GM12878 (cell line): ENCODE measurements at regions not wholly inside any gene's neighbourhood (a gene's known extent, or its start where the extent isn't known, plus 50 kb on each side); places are given as distances from the start of the nearest gene placed in this dataset.

Experiments used
- ASH2L ChIP-seq: fragments of 300-600, 200-600 bp; sonication (generic); IDR thresholded peaks from 2 replicates; pipeline ENCODE4 v1.6.1; 2017; ENCODE audit warnings: low read depth, mild to moderate bottlenecking, borderline replicate concordance
- BCL11A ChIP-seq: IDR thresholded peaks from 2 replicates; pipeline ENCODE4 v1.6.1; 2011; ENCODE audit warnings: low read depth, low read length
- CTCF ChIP-seq, 3 experiments: IDR thresholded peaks in 2 of 3; conservative IDR thresholded peaks in 1 of 3; 2 replicates each; pipeline ENCODE4 v1.5.1; 2011; ENCODE audit warnings: low read depth in 3 of 3, low read length in 3 of 3, mild to moderate bottlenecking in 3 of 3, control low read depth in 2 of 3, moderate library complexity in 2 of 3, inconsistent platforms in 1 of 3, mixed read lengths in 1 of 3; ENCODE audit not compliant: control insufficient read depth in 2 of 3, insufficient read depth in 1 of 3; ENCODE audit errors: extremely low read depth in 1 of 3
- E2F8 ChIP-seq: fragments of 450-650 bp; IDR thresholded peaks from 2 replicates; pipeline ENCODE4 v1.6.1; 2018; ENCODE audit warnings: mild to moderate bottlenecking, low read depth, moderate library complexity; ENCODE audit not compliant: partially characterized antibody
- EZH2 ChIP-seq: IDR thresholded peaks from 2 replicates; pipeline ENCODE4 v1.6.1; 2012; ENCODE audit warnings: low read depth, mild to moderate bottlenecking, control low read depth, inconsistent platforms, low read length, borderline replicate concordance; ENCODE audit not compliant: control insufficient read depth
- HDAC6 ChIP-seq: fragments of 200-600 bp; sonication (generic); IDR thresholded peaks from one replicate; pipeline ENCODE4 v1.8.0; 2017; ENCODE audit warnings: antibody characterized with exemption; ENCODE audit not compliant: unreplicated experiment
- IKZF2 ChIP-seq, 2 experiments: fragments of 450-650 bp; IDR thresholded peaks; 2 replicates each; pipeline ENCODE4 v1.6.1; 2017; ENCODE audit warnings: mild to moderate bottlenecking in 2 of 2, moderate library complexity in 2 of 2
- JUNB ChIP-seq: IDR thresholded peaks from 2 replicates; pipeline ENCODE4 v1.6.1; 2016; ENCODE audit warnings: antibody characterized with exemption, mild to moderate bottlenecking
- JUND ChIP-seq: IDR thresholded peaks from 2 replicates; pipeline ENCODE4 v1.6.1; 2012; ENCODE audit warnings: low read depth, mild to moderate bottlenecking, low read length, improper control_type of control experiment, moderate library complexity
- KAT2A ChIP-seq: conservative IDR thresholded peaks from 2 replicates; pipeline ENCODE4 v1.6.1; 2011; ENCODE audit warnings: low read depth, low read length; ENCODE audit not compliant: control insufficient read depth
- NR2F1 ChIP-seq: fragments of 450-650 bp; conservative IDR thresholded peaks from 2 replicates; pipeline ENCODE4 v1.6.1; 2017; ENCODE audit warnings: mild to moderate bottlenecking
- POLR2A ChIP-seq: IDR thresholded peaks from 2 replicates; pipeline ENCODE4 v1.6.1; 2011; ENCODE audit warnings: low read depth, mild to moderate bottlenecking, low read length
- RAD21 ChIP-seq: IDR thresholded peaks from 2 replicates; pipeline ENCODE4 v1.6.1; 2011; ENCODE audit warnings: mild to moderate bottlenecking, low read depth, low read length, moderate library complexity; ENCODE audit not compliant: insufficient read depth
- RB1 ChIP-seq: fragments of 450-650 bp; formaldehyde crosslinking; IDR thresholded peaks from 2 replicates; pipeline ENCODE4 v1.6.1; 2017; ENCODE audit warnings: mild to moderate bottlenecking, borderline replicate concordance
- SREBF1 ChIP-seq: IDR thresholded peaks from 2 replicates; pipeline ENCODE4 v1.6.1; 2012; ENCODE audit warnings: mild to moderate bottlenecking, low read length
- TBL1XR1 ChIP-seq: IDR thresholded peaks from 2 replicates; pipeline ENCODE4 v1.6.1; 2012; ENCODE audit warnings: low read depth, low read length, improper control_type of control experiment
- YBX1 ChIP-seq: fragments of 450-650 bp; IDR thresholded peaks from 2 replicates; pipeline ENCODE4 v1.6.1; 2016; ENCODE audit warnings: antibody characterized with exemption
- ZBED1 ChIP-seq: IDR thresholded peaks from 2 replicates; pipeline ENCODE4 v1.6.1; 2016; ENCODE audit warnings: borderline replicate concordance
- ZNF217 ChIP-seq: fragments of 450-650 bp; IDR thresholded peaks from 2 replicates; pipeline ENCODE4 v1.6.1; 2017; ENCODE audit warnings: antibody characterized with exemption, mild to moderate bottlenecking
- ZNF274 ChIP-seq: IDR thresholded peaks from one replicate; pipeline ENCODE4 v1.8.0; 2011; ENCODE audit not compliant: insufficient read length, insufficient read depth
- ZNF384 ChIP-seq: IDR thresholded peaks from 2 replicates; pipeline ENCODE4 v1.6.1; 2012; ENCODE audit warnings: low read depth, mild to moderate bottlenecking, low read length, improper control_type of control experiment, borderline replicate concordance
- TF ChIP-seq, protein P1 (sequence below): fragments of 450-650 bp; IDR thresholded peaks from 2 replicates; pipeline ENCODE4 v1.6.1; 2017; ENCODE audit warnings: mild to moderate bottlenecking
- TF ChIP-seq, protein P2 (sequence below): IDR thresholded peaks from 2 replicates; pipeline ENCODE4 v1.6.1; 2012; ENCODE audit warnings: low read depth, low read length, improper control_type of control experiment
- TF ChIP-seq, protein P3 (sequence below): fragments of 450-650 bp; IDR thresholded peaks from 2 replicates; pipeline ENCODE4 v1.6.1; 2014; ENCODE audit warnings: mild to moderate bottlenecking

DNA sequence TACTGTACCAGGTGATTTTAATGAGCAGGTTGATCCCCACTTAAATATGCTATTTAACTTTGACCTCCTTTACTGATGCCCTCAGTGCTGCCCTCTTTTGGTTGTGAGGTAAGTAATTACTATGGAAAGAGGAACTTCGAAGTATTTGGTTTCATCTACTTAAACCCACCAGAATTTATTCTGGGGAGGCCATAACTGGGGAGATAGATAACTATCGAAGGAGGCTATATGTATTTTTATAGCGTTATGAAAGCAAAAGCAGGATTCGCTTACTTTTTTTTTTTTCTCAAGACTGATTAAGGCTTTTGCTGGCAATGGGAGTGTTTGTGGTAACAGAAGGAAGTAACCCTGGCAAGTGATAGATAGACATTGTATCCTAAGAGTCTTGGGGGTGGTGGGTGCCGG is 168.9 kb upstream of the CENPW start (continued):
- TF ChIP-seq, protein P1, sequence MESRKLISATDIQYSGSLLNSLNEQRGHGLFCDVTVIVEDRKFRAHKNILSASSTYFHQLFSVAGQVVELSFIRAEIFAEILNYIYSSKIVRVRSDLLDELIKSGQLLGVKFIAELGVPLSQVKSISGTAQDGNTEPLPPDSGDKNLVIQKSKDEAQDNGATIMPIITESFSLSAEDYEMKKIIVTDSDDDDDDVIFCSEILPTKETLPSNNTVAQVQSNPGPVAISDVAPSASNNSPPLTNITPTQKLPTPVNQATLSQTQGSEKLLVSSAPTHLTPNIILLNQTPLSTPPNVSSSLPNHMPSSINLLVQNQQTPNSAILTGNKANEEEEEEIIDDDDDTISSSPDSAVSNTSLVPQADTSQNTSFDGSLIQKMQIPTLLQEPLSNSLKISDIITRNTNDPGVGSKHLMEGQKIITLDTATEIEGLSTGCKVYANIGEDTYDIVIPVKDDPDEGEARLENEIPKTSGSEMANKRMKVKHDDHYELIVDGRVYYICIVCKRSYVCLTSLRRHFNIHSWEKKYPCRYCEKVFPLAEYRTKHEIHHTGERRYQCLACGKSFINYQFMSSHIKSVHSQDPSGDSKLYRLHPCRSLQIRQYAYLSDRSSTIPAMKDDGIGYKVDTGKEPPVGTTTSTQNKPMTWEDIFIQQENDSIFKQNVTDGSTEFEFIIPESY = no peak
- TF ChIP-seq RB1 (no peak), ZBED1 (no peak), TBL1XR1 (no peak), RAD21 (peak; percentile 42), POLR2A (no peak), ZNF274 (no peak), ZNF217 (0 out of 2 replicates have a peak, but pooled peaks have one; percentile 17), HDAC6 (no peak), CTCF (IDR thresholded peaks at IDR 0.05 in 2 of 3, conservative IDR thresholded peaks at IDR 0.05 in 1 of 3; ENCODE audit: control insufficient read depth in 2 of 3, extremely low read depth in 1 of 3, insufficient read depth in 1 of 3, low read depth in 3 of 3, low read length in 3 of 3) (peak; percentile 44 to 57 (median 45)), JUNB (no peak), E2F8 (no peak), JUND (no peak), SREBF1 (no peak), IKZF2 (IDR thresholded peaks at IDR 0.05) (0 out of 4 replicates have a peak, but pooled peaks of 1 of the 2 experiments have one; percentile 17), YBX1 (no peak), ZNF384 (peak; percentile 53; the same call in 1 of the 2 replicates), ASH2L (no peak), EZH2 (no peak), KAT2A (no peak), BCL11A (no peak), NR2F1 (peak; percentile 36; the same call in 1 of the 2 replicates)
- TF ChIP-seq, protein P2, sequence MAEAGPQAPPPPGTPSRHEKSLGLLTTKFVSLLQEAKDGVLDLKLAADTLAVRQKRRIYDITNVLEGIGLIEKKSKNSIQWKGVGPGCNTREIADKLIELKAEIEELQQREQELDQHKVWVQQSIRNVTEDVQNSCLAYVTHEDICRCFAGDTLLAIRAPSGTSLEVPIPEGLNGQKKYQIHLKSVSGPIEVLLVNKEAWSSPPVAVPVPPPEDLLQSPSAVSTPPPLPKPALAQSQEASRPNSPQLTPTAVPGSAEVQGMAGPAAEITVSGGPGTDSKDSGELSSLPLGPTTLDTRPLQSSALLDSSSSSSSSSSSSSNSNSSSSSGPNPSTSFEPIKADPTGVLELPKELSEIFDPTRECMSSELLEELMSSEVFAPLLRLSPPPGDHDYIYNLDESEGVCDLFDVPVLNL = no peak
- TF ChIP-seq, protein P3, sequence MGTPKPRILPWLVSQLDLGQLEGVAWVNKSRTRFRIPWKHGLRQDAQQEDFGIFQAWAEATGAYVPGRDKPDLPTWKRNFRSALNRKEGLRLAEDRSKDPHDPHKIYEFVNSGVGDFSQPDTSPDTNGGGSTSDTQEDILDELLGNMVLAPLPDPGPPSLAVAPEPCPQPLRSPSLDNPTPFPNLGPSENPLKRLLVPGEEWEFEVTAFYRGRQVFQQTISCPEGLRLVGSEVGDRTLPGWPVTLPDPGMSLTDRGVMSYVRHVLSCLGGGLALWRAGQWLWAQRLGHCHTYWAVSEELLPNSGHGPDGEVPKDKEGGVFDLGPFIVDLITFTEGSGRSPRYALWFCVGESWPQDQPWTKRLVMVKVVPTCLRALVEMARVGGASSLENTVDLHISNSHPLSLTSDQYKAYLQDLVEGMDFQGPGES = no peak
